Upper lobe of left lung (tissue), 4 donors: ENCODE measurements at regions not wholly inside any gene's neighbourhood (a gene's known extent, or its start where the extent isn't known, plus 50 kb on each side); places are given as distances from the start of the nearest gene placed in this dataset.
"Not testable (repeated sequence)": the region's sequence is repeated elsewhere in the genome, so short reads cannot be mapped to it uniquely, and the experiment has no call there.

Source experiments
- CTCF ChIP-seq, 6 experiments: fragments of 450-650 bp in 4 of 6; fragments of 200-600 bp in 2 of 6; sonication (generic) in 2 of 6; IDR thresholded peaks; one replicate each; pipeline ENCODE4 v1.5.1; 2016 to 2019; ENCODE audit warnings: antibody characterized with exemption in 6 of 6
- EP300 ChIP-seq, 4 donors: sonication (generic); formaldehyde crosslinking; IDR thresholded peaks; one replicate each; pipeline ENCODE4 v1.5.1; 2017; ENCODE audit warnings: antibody characterized with exemption in 4 of 4, control low read depth in 2 of 4

DNA sequence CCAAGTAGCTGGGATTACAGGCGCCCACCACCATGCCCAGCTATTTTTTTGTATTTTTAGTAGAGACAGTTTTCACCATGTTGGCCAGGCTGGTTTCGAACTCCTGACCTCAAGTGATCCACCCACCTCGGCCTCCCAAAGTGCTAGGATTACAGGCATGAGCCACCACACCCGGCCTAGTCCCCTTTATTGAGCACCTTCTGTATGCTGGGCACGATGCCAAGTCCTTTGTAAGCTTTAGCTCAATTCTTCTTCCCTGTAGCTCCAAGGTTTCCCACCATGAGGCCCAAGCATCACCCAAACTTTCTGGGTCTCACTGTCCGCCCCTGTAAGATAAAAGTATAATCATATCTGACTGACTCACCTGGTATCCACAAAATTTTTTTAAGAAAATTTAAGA lies 196.6 kb upstream of the LINGO1 start:
- not testable (repeated sequence) for TF ChIP-seq EP300, CTCF (IDR thresholded peaks at IDR 0.05)
